Panc1 (cell line): ENCODE measurements at regions not wholly inside any gene's neighbourhood (a gene's known extent, or its start where the extent isn't known, plus 50 kb on each side); places are given as distances from the start of the nearest gene placed in this dataset.

Experiments
- POLR2AphosphoS5 ChIP-seq: IDR thresholded peaks from 2 replicates; pipeline ENCODE4 v1.6.1; 2012; ENCODE audit warnings: mild to moderate bottlenecking, low read depth, low read length, moderate library complexity
- TF ChIP-seq, protein P1 (sequence below): fragments of 450-650 bp; IDR thresholded peaks from 2 replicates; pipeline ENCODE4 v1.5.1; 2017; ENCODE audit warnings: mild to moderate bottlenecking
- TF ChIP-seq, protein P2 (sequence below), 2 experiments: IDR thresholded peaks; 2 replicates each; pipeline ENCODE4 v1.6.1; 2011 to 2012; ENCODE audit warnings: low read depth in 2 of 2, control low read depth in 1 of 2, low read length in 1 of 2, mild to moderate bottlenecking in 1 of 2, moderate library complexity in 1 of 2; ENCODE audit not compliant: insufficient read depth in 1 of 2

DNA sequence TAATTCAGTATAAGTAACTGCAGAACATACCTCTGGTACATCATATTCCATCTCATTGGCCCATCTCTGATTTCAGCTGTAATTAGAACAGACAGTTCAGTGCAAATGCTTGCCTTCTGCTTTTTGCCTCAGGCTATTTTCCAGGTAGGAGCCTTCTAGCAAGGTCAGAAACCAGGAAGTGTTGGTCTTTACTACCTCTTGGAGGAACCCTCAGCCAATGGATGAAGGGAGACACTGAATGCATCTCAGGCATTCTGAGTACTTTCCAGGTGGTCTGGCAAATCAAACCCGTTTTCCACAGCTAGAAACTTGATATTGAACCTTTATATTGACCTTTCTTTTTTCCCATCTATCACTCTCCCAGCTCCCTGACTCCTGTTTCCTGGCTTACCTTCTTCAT is 348.5 kb upstream of the SOX2 start:
- TF ChIP-seq, protein P1, sequence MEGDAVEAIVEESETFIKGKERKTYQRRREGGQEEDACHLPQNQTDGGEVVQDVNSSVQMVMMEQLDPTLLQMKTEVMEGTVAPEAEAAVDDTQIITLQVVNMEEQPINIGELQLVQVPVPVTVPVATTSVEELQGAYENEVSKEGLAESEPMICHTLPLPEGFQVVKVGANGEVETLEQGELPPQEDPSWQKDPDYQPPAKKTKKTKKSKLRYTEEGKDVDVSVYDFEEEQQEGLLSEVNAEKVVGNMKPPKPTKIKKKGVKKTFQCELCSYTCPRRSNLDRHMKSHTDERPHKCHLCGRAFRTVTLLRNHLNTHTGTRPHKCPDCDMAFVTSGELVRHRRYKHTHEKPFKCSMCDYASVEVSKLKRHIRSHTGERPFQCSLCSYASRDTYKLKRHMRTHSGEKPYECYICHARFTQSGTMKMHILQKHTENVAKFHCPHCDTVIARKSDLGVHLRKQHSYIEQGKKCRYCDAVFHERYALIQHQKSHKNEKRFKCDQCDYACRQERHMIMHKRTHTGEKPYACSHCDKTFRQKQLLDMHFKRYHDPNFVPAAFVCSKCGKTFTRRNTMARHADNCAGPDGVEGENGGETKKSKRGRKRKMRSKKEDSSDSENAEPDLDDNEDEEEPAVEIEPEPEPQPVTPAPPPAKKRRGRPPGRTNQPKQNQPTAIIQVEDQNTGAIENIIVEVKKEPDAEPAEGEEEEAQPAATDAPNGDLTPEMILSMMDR: no peak
- TF ChIP-seq, protein P2, sequence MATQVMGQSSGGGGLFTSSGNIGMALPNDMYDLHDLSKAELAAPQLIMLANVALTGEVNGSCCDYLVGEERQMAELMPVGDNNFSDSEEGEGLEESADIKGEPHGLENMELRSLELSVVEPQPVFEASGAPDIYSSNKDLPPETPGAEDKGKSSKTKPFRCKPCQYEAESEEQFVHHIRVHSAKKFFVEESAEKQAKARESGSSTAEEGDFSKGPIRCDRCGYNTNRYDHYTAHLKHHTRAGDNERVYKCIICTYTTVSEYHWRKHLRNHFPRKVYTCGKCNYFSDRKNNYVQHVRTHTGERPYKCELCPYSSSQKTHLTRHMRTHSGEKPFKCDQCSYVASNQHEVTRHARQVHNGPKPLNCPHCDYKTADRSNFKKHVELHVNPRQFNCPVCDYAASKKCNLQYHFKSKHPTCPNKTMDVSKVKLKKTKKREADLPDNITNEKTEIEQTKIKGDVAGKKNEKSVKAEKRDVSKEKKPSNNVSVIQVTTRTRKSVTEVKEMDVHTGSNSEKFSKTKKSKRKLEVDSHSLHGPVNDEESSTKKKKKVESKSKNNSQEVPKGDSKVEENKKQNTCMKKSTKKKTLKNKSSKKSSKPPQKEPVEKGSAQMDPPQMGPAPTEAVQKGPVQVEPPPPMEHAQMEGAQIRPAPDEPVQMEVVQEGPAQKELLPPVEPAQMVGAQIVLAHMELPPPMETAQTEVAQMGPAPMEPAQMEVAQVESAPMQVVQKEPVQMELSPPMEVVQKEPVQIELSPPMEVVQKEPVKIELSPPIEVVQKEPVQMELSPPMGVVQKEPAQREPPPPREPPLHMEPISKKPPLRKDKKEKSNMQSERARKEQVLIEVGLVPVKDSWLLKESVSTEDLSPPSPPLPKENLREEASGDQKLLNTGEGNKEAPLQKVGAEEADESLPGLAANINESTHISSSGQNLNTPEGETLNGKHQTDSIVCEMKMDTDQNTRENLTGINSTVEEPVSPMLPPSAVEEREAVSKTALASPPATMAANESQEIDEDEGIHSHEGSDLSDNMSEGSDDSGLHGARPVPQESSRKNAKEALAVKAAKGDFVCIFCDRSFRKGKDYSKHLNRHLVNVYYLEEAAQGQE (IDR thresholded peaks at IDR 0.05; ENCODE audit: insufficient read depth in 1 of 2, low read depth in 2 of 2, low read length in 1 of 2): no peak
- no peak for TF ChIP-seq POLR2AphosphoS5
